Activated naive CD4-positive, alpha-beta T cell (primary cell): ENCODE measurements at regions not wholly inside any gene's neighbourhood (a gene's known extent, or its start where the extent isn't known, plus 50 kb on each side); places are given as distances from the start of the nearest gene placed in this dataset.
A peak's percentile ranks its signal among the peaks of the same experiment; 100 is the strongest.
"Not testable (repeated sequence)": the region's sequence is repeated elsewhere in the genome, so short reads cannot be mapped to it uniquely, and the experiment has no call there.

Experiments
- DNase-seq, 4 experiments: peaks; one replicate each; lab custom pipeline; 2025; lab: John Stamatoyannopoulos, UW

DNA sequence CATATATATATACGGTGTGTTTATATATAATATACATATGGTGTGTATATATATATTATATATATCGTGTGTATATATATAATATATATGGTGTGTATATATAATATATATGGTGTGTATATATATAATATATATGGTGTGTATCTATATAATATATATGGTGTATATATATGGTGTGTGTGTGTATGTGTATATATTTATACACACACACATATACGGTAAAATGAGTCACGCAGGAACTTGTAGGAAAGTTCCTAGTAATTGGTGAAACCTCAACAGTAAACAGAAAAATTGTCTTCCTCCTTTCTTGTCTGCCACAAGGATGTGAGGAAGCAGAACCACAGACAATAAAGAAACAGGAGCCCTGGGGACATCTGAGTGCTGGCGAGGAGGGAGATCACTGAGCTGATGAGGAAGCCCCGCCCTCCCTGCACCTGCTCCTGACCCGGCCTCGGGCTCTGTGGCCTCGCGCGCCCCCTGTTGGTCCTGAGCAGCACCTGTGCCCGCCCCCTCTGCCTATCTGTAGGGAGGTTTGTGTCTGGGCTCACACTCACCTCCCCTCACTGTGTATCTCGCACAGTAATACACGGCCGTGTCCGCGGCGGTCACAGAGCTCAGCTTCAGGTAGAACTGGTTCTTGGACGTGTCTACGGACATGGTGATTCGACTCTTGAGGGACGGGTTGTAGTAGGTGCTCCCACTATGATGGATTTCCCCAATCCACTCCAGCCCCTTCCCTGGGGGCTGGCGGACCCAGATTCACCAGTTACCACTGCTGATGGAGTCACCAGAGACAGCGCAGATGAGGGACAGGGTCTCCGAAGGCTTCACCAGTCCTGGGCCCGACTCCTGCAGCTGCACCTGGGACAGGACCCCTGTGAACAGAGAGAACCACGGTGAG lies 1079.4 kb downstream of the TMEM121 start:
- DNase-seq = peak; percentile 57 to 82 (median 75)

DNA sequence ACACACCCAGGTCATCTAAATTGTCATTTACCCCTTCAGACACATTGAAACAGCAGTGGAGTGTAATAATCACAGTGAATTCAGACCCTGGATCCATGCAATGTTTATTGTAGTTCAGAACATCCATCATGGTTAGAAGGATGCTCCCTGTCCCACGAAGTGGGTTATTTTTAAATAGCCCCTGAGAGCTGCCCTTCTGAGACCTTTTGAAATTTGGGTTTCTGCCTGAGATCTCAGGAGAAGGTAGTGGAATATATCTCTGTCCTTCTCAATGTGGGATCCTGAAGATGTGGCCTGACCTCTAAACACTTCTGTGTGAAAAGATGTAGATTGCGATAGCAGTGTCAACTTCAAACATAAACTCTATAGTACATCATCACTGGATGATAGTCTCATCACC lies 1080.6 kb downstream of the TMEM121 start:
- no peak for DNase-seq

DNA sequence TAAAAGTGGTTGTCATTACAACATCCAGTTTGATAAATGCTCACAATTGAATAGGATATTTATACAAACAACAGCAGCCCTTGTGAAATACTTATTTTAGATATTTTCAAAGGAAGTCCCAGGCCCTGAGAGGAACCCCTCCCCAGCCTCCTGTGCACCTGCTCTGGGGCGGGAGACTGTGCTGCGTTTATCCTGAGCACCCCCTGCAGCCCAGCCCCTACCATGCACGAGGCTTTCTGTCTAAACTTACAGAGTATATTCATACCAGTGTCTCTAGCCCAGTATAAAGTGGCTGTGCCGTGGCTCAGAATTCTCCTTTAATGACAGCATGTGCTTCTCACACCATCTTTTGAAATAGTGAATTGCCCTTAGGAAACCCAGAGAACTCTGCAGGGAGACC lies 1084.3 kb downstream of the TMEM121 start:
- no peak for DNase-seq

DNA sequence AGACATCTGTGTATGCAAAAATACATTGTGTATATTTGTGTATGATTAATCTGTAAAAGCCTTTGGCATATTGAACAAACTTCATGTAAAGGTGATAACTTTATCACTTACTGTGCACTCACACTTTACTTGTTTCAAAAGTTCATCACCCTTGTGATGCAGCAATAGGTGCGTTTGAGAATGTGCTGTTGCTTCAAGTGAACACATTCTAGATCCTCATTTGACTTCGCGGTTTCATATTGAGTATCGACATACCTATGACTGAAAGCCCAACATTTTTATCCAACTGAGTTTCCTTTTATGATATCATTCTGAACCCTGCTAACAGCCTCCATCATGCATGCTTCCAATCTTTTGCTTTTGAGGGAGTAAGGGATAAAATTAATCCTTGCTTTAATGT lies 1086.9 kb downstream of the TMEM121 start:
- no peak for DNase-seq

DNA sequence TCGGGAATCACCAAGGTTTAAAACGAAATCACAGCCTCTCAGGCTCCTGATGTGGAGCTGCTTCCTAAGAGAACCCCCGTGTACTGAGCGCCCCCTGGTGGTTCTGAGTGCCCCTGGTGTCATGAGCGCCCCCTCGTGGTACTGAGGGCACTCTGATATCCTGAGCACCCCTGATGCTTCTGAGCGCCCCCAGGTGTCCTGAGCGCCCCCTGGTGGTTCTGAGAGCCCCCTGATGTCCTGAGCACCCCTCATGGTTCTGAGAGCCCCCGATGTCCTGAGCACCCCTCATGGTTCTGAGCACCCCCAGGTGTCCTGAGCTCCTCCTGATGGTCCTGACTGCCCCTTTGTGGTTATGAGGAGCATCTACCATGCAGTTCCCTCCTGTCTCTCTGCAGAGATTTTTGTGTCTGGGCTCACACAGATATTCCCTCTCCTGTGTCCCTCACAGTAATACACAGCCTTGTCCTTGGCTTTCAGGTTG lies 1092.1 kb downstream of the TMEM121 start:
- DNase-seq = peak; percentile 46 to 75 (median 54)

DNA sequence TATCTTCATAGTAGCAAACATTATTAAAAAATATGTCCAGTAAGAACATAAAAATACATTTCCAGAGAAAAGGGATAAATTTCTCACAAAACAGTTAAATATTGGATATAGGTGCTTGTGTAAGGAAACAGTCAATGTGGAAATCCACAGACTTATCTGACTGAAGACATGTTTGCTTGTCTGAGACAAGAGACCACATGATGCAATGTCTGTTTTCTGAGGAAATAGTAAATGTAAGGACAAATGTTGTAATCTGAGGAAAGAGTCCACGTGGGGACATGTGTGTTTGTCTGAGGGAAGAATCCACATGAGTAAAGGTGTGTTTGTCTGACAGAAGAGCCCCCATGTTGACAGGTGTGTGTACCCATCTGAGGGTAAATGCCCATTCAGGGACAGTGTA lies 1093.2 kb downstream of the TMEM121 start:
- no peak for DNase-seq

DNA sequence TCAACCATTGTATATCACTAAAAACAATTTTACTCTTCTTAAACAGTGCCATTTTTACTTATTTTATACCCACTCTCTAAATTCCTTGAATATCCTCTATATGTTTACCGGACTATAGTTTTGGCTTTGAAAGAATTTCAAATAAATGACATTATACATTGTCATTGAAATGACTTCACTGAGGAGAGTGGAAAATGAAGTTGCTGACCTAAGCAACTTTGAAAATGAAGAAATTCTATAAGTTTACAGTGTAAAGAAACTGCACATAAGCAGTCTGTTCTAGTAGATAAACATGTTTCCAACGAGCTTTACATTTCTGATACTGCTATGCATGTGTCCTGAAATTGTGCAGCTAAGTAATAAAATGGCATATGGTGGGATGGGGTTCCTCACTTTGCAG lies 1094.0 kb downstream of the TMEM121 start:
- no peak for DNase-seq

DNA sequence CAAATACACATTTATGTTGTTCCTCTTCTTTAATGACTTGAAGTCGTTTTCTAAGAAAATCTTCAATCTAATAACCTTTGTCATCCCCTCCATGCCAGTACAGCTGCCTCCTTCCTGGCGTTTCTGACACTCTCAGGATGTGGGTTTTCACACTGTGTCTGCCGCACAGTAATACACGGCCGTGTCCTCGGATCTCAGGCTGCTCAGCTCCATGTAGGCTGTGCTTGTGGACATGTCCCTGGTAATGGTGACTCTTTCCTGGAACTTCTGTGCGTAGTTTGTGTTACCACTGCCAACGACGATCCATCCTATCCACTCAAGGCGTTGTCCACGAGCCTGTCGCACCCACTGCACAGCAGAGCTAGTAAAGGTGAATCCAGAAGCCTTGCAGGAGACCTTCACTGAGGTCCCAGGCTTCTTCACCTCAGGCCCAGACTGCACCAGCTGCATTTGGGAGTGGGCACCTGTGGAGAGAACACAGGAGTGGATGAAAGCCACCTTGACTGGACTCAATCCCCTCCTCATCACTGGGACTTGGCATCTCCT lies 1095.9 kb downstream of the TMEM121 start:
- DNase-seq = peak in 1 of 4 experiments; percentile 4

DNA sequence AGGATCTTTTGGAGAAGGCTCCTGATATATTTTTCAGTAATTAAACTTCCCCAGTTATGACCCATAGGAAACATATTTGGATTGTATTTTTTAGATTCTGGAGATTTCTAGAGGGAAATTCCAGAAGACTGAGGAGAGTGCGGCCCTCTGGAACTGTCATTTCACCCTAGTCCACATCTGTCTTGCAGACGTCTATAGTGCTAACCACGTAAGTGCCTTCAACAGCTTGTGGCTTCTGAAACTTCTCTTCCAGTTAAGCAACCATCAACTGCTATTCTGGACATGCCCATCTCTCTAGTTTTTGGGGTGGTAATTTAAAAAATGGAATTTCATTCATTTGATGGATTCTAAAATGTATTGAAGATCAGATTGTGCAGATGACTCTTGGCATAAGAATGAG lies 1098.8 kb downstream of the TMEM121 start:
- DNase-seq = no peak

DNA sequence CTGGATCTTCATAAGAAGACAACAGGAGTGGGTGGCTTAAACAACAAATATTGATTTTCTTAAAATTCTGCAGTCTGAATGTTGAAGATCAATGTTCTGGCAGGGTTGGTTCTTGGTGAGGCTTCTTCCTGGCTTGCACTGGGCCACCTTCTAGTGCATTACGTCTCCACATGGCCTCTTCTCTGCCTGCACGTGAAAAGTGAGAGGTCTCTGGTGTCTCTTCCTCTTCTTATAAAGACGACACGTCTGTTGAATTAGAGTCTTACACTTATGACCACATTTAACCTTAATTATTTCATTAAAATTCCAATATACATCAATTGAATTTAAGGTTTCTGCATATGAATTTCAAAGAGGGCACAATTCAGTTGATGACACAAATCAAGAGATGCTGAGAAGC lies 1100.1 kb downstream of the TMEM121 start:
- DNase-seq = not testable (repeated sequence)

DNA sequence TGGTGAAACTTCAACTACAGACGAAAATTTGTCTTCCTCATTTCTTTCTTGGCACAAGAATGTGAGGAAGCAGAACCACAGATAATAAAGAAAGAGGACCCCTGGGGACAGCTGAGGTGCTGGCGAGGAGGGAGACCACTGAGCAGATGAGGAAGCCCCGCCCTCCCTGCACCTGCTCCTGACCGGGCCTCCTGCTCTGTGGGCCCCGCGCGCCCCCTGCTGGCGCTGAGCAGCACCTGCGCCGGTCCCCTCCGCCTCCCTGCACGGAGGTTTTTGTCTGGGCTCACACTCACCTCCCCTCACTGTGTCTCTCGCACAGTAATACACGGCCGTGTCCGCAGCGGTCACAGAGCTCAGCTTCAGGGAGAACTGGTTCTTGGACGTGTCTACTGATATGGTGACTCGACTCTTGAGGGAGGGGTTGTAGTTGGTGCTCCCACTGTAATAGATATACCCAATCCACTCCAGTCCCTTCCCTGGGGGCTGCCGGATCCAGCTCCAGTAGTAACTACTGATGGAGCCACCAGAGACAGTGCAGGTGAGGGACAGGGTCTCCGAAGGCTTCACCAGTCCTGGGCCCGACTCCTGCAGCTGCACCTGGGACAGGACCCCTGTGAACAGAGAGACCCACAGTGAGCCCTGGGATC lies 1100.7 kb downstream of the TMEM121 start:
- DNase-seq = peak in 3 of 4 experiments; percentile 36 to 76 (median 62)

DNA sequence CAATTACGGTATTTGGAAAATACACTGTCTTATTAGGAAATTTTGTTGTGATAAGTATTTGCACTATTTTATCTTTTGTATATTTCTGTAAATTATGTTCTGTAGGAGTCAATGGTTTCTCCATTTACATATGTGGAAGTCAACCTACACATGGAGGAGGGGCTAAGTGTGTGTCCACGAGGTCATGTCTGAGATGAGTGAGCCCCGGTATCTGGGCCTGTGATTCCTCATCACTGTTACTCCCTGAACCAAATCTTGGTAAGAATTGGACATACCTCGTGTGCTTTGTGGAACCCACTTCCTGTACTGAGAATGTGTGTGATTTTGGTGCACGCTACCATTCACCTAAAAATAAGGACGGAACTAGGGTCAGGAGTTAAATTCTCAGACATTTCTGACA lies 1105.5 kb downstream of the TMEM121 start:
- DNase-seq = no peak

DNA sequence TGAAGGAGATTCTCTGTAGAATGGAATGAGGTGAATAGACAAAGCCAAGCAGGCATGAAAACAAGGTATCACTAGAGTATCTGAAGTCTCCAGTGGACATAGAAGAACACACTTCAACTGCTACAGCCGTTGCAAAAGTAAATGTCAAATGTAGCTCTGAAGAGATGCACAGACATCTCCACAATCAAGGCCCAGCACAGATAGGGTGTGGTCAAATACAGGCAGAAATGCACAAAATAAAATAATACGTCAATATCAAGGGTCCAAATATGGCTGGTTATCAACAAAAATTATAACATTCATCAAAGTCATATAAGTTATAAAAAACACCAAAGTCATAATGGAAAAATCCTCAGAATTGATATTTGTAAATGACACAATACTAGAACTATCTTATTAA lies 1107.3 kb downstream of the TMEM121 start:
- no peak for DNase-seq

DNA sequence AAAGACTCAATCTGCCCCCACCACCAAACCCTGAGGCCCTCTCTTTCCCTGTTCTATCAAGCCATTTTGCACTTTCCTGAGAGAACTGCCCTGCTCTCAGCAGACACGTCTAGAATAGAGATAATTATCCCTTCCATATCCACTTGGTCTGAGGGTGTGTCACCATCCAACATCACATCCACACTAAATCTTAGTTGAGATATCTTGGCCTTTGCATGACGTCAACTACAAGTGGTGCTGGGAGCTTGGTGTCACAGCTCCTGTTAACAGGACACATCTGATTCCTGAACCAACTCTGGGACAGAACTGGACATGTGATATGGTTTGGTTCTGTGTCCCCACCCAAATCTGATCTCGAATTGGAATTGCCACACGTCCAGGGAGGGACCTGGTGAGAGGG lies 1109.2 kb downstream of the TMEM121 start:
- DNase-seq = no peak

DNA sequence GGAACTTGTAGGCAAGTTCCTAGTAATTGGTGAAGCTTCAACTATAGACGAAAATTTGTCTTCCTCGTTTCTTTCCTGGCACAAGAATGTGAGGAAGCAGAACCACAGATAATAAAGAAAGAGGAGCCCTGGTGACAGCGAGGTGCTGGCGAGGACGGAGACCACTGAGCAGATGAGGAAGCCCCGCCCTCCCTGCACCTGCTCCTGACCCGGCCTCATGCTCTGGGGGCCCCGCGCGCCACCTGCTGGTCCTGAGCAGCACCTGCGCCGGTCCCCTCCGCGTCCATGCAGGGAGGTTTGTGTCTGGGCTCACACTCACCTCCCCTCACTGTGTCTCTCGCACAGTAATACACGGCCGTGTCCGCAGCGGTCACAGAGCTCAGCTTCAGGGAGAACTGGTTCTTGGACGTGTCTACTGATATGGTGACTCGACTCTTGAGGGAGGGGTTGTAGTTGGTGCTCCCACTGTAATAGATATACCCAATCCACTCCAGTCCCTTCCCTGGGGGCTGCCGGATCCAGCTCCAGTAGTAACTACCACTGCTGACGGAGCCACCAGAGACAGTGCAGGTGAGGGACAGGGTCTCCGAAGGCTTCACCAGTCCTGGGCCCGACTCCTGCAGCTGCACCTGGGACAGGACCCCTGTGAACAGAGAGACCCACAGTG lies 1112.5 kb downstream of the TMEM121 start:
- DNase-seq = not testable (repeated sequence)

DNA sequence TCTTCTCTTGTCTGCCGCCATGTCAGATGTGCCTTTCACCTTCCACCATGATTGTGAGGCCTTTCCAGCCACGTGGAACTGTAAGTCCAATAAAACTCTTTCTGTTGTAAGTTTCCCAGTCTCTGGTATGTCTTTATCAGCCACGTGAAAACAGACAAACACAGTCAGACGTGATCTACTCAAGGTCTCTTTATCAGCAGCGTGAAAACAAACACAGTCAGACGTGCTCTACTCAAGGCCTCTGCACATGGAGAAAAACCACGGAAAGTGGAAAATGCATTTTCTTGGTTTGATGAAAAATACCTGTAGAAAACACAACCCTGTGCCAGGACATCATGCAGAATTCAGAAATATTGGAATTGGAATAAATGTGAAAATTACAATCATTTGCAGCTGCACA lies 1115.7 kb downstream of the TMEM121 start:
- no peak for DNase-seq

DNA sequence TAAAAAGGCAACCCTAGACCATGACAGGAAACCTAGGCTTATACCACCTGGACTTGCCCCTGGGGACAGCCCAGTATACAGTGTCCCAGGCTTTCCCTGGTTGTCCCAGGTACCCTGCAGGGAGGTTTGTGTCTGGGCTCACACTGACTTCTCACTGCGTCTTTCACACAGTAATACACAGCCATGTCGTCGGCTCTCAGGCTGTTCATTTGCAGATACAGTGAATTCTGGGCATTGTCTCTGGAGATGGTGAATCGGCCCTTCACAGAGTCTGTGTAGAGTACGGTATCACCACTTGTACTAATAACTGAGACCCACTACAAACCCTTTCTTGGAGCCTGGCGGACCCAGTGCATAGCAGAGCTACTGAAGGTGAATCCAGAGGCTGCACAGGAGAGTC lies 1116.6 kb downstream of the TMEM121 start:
- DNase-seq = not testable (repeated sequence)

DNA sequence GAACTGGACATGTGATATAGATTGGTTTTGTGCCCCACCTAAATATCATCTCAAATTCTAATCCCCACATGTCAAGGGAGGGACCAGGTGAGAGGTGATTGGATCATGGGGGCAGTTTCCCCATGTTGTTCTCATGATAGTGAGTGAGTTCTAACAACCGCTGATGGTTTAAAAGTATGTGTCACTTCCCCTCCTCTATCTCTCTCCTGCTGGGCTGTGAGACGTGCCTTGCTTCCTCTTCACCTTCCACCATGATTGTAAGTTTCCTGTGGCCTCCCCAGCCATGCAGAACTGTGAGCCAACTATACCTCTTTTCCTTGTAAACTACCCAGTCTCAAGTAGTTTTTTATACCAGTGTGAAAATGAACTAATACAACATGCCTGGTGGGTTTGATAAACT lies 1122.5 kb downstream of the TMEM121 start:
- not testable (repeated sequence) for DNase-seq

DNA sequence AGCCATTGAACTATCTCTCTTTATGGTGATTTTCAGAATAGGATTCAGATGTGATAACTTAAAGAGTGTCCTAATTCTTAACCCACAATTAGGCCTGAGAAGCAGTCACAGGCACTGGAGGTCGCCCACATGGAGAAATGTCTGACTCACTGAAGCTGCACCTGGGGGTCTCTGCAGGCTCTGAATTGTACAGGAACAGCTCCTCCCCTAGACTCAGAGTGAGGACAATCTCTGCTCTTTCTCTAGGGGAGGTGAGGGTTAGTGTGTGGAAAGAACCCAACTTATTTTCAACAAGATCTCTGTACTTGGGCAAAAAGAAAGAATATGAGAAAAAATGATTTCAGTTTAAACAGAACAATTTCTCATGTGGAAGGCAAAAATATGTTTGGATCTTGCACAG lies 1124.6 kb downstream of the TMEM121 start:
- DNase-seq = no peak

DNA sequence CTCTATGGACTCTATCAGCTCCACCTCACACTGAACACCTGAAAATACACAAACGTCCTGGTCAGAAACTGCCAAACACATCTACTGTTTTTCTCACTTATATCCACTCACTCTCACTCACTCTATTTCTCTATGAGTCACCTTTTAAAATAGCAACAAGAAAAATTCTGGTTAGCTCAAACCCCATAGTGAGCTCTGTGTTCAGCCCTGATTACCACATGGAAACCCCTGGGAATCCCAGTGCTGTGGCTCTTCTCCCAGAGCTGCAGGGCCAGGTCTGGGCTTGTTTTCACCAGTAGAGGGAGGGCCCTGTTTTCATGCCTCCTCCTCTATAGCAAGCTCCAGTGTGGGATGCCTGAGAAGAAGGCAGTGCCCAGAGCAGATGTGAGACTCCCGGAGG lies 1126.1 kb downstream of the TMEM121 start:
- DNase-seq = no peak

DNA sequence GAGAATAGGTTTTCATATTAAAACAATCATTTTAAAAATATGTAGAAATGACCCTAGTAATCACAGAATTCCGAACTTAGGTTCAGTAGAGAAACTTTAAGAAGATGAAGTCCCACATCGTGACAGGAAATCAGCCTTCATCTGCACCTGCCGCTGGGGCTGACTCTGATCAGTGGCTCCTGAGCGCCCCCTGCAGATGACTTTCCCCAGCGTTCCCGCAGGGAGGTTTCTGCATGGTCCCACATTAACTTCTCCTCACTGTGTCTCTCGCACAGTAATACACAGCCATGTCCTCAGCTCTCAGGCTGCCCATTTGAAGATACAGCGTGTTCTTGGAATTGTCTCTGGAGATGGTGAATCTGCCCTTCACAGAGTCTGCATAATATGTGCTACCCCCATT lies 1131.1 kb downstream of the TMEM121 start:
- peak in 3 of 4 experiments; percentile 45 to 70 (median 60) for DNase-seq
